ENCODE measurements at regions not wholly inside any gene's neighbourhood (a gene's known extent, or its start where the extent isn't known, plus 50 kb on each side); places are given as distances from the start of the nearest gene placed in this dataset.
"Not testable (repeated sequence)": the region's sequence is repeated elsewhere in the genome, so short reads cannot be mapped to it uniquely, and the experiment has no call there.

DNA sequence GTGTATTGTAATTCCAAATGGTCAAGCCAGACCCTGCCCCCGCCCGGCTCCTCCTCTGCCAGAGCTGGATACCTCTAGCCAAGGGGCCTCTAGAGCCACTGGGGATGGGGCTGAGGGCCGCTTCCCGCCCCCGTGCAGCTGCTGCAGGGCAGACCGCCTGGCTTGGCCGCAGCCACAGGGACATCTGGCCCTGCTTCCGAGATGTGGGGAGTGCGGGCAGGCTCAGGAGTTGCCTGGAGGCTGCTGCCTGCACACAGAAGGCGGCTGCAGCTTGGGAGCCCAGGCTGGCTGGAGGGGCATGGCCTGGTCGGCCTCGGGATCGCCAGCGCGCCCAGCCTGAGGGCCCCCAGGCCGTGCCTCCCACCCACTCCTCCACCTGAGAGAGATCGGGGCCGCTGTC is 79.9 kb upstream of the ZNG1F start:
- H3K36me3 Mint-ChIP-seq (ENCODE audit: insufficient read depth); DNase-seq (ENCODE audit: low spot score in 2 of 2); ATAC-seq (replicated peaks; ENCODE audit: extremely low read depth, poor library complexity, severe bottlenecking); H3K4me1 Mint-ChIP-seq; H3K27ac Mint-ChIP-seq (ENCODE audit: low read depth); H3K27me3 Mint-ChIP-seq; H3K9me3 Mint-ChIP-seq; H3K4me3 Mint-ChIP-seq: not testable (repeated sequence)

DNA sequence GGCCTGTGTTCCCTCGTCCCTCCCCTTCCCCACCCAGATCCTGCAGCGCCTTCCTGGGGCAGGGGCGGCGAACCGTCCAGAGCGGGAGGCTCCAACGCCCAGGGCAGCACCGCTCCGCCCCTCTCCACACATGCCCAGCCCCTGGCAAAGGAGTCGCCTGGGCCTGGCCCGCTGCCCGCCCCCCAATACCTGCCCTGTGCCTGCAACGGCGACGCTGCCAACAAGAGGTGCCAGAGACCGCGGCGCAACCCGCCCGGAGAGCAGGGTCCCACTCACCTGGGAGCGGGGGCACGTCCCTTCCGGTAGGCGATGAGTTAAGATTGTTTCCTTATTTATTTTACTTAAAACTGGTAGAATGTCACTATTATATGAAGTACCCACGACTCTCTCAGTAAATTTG is 77.5 kb upstream of the ZNG1F start:
- not testable (repeated sequence) for H3K36me3 Mint-ChIP-seq (ENCODE audit: insufficient read depth); H3K27ac Mint-ChIP-seq (ENCODE audit: low read depth); DNase-seq (ENCODE audit: low spot score in 2 of 2); H3K4me3 Mint-ChIP-seq; ATAC-seq (replicated peaks; ENCODE audit: extremely low read depth, poor library complexity, severe bottlenecking); H3K4me1 Mint-ChIP-seq; H3K9me3 Mint-ChIP-seq; H3K27me3 Mint-ChIP-seq

DNA sequence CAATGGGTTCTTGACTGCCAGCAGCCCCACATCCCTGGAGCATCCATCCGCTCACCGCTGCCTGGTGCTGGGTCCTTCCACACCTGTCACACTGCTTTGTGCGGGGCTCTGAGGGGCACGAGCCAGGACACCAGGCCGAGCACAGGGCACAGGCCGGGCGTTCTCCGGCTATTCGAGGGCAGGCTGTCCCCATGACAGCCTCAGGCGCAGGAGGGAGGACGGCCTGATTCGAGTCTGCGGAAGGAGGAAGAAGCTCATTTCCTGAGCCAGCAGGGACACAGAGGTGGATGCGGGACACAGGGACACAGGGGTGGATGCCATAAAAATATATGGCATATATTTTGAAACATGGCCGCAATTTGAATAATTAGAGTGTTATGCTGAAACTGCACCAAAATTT is 76.9 kb upstream of the ZNG1F start:
- not testable (repeated sequence) for H3K9me3 Mint-ChIP-seq; H3K27ac Mint-ChIP-seq (ENCODE audit: low read depth); ATAC-seq (replicated peaks; ENCODE audit: extremely low read depth, poor library complexity, severe bottlenecking); DNase-seq (ENCODE audit: low spot score in 2 of 2); H3K4me3 Mint-ChIP-seq; H3K27me3 Mint-ChIP-seq; H3K36me3 Mint-ChIP-seq (ENCODE audit: insufficient read depth); H3K4me1 Mint-ChIP-seq

DNA sequence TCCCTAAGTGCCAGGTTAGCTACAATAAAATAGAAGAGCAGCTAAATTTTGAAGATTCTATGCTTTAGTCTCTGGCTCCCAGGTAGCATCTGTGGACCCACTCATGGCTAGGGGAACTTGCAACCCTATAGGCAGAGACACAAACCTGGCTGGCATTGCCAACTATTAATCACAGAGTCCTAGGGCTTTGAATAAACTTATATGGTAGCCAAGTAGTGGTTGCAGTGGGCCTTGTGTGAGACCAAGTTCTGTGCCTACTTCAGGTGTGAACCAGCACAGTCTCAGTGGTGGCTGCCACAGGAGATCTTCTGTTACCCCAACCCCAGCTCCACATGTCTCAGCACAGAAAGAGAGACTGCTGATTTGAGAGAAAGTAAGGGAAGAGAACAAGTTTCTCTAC is 62.9 kb upstream of the ZNG1F start:
- ATAC-seq (replicated peaks; ENCODE audit: extremely low read depth, poor library complexity, severe bottlenecking); DNase-seq (ENCODE audit: low spot score in 2 of 2); H3K4me1 Mint-ChIP-seq; H3K27ac Mint-ChIP-seq (ENCODE audit: low read depth); H3K36me3 Mint-ChIP-seq (ENCODE audit: insufficient read depth); H3K27me3 Mint-ChIP-seq; H3K9me3 Mint-ChIP-seq; H3K4me3 Mint-ChIP-seq: not testable (repeated sequence)

DNA sequence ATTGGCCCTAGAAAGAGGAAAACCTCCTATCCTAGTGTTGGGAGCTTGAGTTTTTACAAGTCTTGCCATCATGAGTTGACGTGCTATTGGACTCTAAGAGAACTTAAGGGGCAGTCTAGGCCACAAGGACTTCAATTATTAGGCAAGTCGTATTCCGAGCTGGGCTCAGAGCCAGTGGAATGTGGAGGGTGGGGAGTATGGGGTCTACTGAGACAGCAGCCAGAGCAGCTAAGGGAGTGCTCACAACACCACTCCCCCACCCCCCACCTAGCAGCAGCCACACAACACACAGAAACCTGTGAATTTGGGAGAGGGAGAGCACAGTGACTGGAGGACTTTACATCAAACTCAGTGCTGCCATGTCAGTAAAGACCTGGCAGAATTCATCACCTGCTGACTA is 62.0 kb upstream of the ZNG1F start:
- H3K36me3 Mint-ChIP-seq (ENCODE audit: insufficient read depth); H3K4me1 Mint-ChIP-seq; H3K4me3 Mint-ChIP-seq; H3K27me3 Mint-ChIP-seq; ATAC-seq (replicated peaks; ENCODE audit: extremely low read depth, poor library complexity, severe bottlenecking); DNase-seq (ENCODE audit: low spot score in 2 of 2); H3K27ac Mint-ChIP-seq (ENCODE audit: low read depth); H3K9me3 Mint-ChIP-seq: not testable (repeated sequence)

DNA sequence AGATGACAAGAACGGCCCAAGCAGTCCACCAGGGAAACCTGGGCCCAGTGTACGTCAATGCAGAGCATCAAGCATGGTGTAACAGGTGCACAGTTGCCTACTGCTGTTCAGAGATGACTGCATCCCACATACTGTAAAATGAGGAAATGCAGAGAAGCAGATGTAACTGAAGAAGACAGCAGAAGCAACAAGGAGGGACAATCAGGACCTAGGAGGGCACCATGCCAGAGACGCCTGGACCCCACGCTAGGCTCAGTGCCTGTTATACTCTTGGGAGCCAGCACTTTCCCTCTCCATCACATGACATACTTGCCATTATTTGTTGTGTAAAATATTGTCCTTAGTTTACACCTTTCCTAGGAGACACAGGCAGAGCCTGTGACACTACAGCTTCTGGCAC is 57.6 kb upstream of the ZNG1F start:
- H3K27ac Mint-ChIP-seq (ENCODE audit: low read depth); H3K36me3 Mint-ChIP-seq (ENCODE audit: insufficient read depth); H3K9me3 Mint-ChIP-seq; H3K4me3 Mint-ChIP-seq; H3K4me1 Mint-ChIP-seq; DNase-seq (ENCODE audit: low spot score in 2 of 2); ATAC-seq (replicated peaks; ENCODE audit: extremely low read depth, poor library complexity, severe bottlenecking); H3K27me3 Mint-ChIP-seq: not testable (repeated sequence)

Data from central memory CD8-positive, alpha-beta T cell (primary cell).